ENCODE measurements at regions not wholly inside any gene's neighbourhood (a gene's known extent, or its start where the extent isn't known, plus 50 kb on each side); places are given as distances from the start of the nearest gene placed in this dataset.

DNA sequence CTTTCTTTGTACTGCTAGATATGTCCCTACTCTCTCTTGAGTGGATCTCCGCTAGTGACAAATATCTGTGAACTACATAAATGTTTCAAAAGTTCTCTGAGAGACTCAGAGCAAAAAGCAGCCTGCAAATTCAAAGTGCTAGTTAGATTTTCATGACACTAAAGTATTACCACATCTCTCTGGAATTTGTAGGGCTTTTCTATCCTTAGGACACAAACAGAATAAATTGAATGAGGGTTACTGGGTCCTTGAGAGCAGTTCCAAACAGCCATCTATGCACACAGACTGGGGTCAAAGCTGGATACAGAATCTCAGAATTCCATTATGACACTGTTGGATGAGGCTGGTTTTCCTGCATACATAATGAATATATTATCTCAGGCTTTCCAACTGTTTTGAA lies 953.2 kb downstream of the DIAPH3 start:
- no peaks in the 10 kb centered on the region for H3K27me3 ChIP-seq (ENCODE audit: insufficient read depth, low read length)
- no peak overlapping the region for H2AFZ ChIP-seq (ENCODE audit: low read depth, low read length)
- H3K27ac Mint-ChIP-seq (ENCODE audit: unreplicated experiment): no peak overlapping the region
- H3K79me2 ChIP-seq (ENCODE audit: insufficient read depth, low read length): no peaks in the 10 kb centered on the region
- H3K4me3 Mint-ChIP-seq (ENCODE audit: unreplicated experiment): no peak overlapping the region
- no peaks in the 10 kb centered on the region for H3K27me3 Mint-ChIP-seq (ENCODE audit: low read depth, unreplicated experiment)
- peak; percentile 22 for DNase-seq (ENCODE audit: low read depth)
- H3K4me2 ChIP-seq (ENCODE audit: low read length): no peak overlapping the region
- no peaks in the 10 kb centered on the region for H3K9me3 Mint-ChIP-seq (ENCODE audit: unreplicated experiment)
- no peaks in the 10 kb centered on the region for H3K4me1 ChIP-seq (ENCODE audit: insufficient read depth, low read length)
- no peak for FAIRE-seq
- H3K27ac ChIP-seq (ENCODE audit: low read depth, low read length): no peak overlapping the region
- no peak overlapping the region for H3K9ac ChIP-seq (ENCODE audit: low read length)
- H3K4me1 Mint-ChIP-seq (ENCODE audit: low read depth, unreplicated experiment): peaks cover 7% of the 10 kb centered on the region
- TF ChIP-seq, protein P1, sequence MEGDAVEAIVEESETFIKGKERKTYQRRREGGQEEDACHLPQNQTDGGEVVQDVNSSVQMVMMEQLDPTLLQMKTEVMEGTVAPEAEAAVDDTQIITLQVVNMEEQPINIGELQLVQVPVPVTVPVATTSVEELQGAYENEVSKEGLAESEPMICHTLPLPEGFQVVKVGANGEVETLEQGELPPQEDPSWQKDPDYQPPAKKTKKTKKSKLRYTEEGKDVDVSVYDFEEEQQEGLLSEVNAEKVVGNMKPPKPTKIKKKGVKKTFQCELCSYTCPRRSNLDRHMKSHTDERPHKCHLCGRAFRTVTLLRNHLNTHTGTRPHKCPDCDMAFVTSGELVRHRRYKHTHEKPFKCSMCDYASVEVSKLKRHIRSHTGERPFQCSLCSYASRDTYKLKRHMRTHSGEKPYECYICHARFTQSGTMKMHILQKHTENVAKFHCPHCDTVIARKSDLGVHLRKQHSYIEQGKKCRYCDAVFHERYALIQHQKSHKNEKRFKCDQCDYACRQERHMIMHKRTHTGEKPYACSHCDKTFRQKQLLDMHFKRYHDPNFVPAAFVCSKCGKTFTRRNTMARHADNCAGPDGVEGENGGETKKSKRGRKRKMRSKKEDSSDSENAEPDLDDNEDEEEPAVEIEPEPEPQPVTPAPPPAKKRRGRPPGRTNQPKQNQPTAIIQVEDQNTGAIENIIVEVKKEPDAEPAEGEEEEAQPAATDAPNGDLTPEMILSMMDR (IDR thresholded peaks at IDR 0.05; ENCODE audit: insufficient read depth, low read depth, low read length): no peak
- no peak for TF ChIP-seq EZH2 (IDR thresholded peaks at IDR 0.05; ENCODE audit: insufficient read depth, low read length)
- H3K36me3 ChIP-seq (ENCODE audit: insufficient read depth, low read length): no peaks in the 10 kb centered on the region
- no peaks in the 10 kb centered on the region for H3K36me3 Mint-ChIP-seq (ENCODE audit: low read depth, unreplicated experiment)
- H4K20me1 ChIP-seq (ENCODE audit: insufficient read depth, low read length): no peaks in the 10 kb centered on the region
- H3K4me3 ChIP-seq (ENCODE audit: insufficient read depth, low read depth, low read length): no peak overlapping the region
- H3K9me3 ChIP-seq (ENCODE audit: insufficient read depth, low read depth, low read length): no peaks in the 10 kb centered on the region

DNA sequence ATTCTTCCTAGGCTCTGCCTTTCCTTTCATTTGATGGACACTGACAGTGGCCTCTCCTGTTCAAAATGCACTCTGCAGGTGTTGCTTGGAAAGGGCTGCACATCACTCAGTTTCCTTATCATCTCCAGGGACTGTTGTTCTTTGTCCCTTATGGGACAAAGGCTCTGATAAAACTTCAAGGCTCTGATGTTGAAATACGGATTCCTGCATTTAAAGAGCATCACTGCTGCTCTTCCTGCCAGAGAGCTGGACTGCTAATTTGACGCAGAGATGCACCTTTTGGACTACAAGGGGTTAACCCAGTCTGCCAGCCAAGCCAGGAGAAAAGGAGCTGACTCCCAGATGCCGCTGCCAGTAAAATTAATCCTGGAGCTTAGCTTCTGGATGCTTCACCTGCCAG lies 952.1 kb downstream of the DIAPH3 start:
- Mint-ChIP-seq H3K4me1 (ENCODE audit: low read depth, unreplicated experiment) (peaks cover 7% of the 10 kb centered on the region), H3K36me3 (ENCODE audit: low read depth, unreplicated experiment) (no peaks in the 10 kb centered on the region), H3K9me3 (ENCODE audit: unreplicated experiment) (no peaks in the 10 kb centered on the region), H3K27me3 (ENCODE audit: low read depth, unreplicated experiment) (no peaks in the 10 kb centered on the region), H3K27ac (ENCODE audit: unreplicated experiment) (no peak overlapping the region), H3K4me3 (ENCODE audit: unreplicated experiment) (no peak overlapping the region)
- Histone ChIP-seq H3K36me3 (ENCODE audit: insufficient read depth, low read length) (no peaks in the 10 kb centered on the region), H3K9me3 (ENCODE audit: insufficient read depth, low read depth, low read length) (no peaks in the 10 kb centered on the region), H3K79me2 (ENCODE audit: insufficient read depth, low read length) (no peaks in the 10 kb centered on the region), H3K4me1 (ENCODE audit: insufficient read depth, low read length) (no peaks in the 10 kb centered on the region), H3K9ac (ENCODE audit: low read length) (no peak overlapping the region), H3K4me2 (ENCODE audit: low read length) (no peak overlapping the region), H3K4me3 (ENCODE audit: insufficient read depth, low read depth, low read length) (no peak overlapping the region), H4K20me1 (ENCODE audit: insufficient read depth, low read length) (no peaks in the 10 kb centered on the region), H2AFZ (ENCODE audit: low read depth, low read length) (no peak overlapping the region), H3K27ac (ENCODE audit: low read depth, low read length) (no peak overlapping the region), H3K27me3 (ENCODE audit: insufficient read depth, low read length) (no peaks in the 10 kb centered on the region)
- TF ChIP-seq EZH2 (IDR thresholded peaks at IDR 0.05; ENCODE audit: insufficient read depth, low read length): no peak
- TF ChIP-seq, protein P1 (IDR thresholded peaks at IDR 0.05; ENCODE audit: insufficient read depth, low read depth, low read length): no peak
- FAIRE-seq: no peak
- DNase-seq (ENCODE audit: low read depth): no peak

DNA sequence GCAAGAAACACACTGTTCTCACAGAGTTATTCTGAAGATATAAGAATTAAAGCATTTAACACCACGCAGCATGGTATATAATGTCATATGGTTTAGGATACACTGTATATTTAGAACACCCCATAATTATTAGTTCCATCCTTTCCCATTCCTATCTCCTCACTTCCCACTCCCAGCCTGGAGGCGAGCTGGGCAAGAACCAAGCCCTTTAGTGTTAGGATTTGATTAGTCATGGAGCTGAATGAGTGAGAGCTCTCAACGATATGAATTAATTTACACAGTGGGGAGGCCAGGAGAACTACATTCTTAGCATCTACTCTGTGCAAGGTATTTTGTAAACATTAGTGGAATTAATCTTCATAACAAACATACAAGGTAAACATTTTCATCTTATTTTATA lies 934.3 kb downstream of the DIAPH3 start:
- Mint-ChIP-seq H3K9me3 (ENCODE audit: unreplicated experiment) (peaks cover 4% of the 10 kb centered on the region), H3K4me1 (ENCODE audit: low read depth, unreplicated experiment) (no peaks in the 10 kb centered on the region), H3K27me3 (ENCODE audit: low read depth, unreplicated experiment) (peaks cover 2% of the 10 kb centered on the region), H3K36me3 (ENCODE audit: low read depth, unreplicated experiment) (no peaks in the 10 kb centered on the region), H3K27ac (ENCODE audit: unreplicated experiment) (no peak overlapping the region), H3K4me3 (ENCODE audit: unreplicated experiment) (no peak overlapping the region)
- no peaks in the 10 kb centered on the region for H3K79me2 ChIP-seq (ENCODE audit: insufficient read depth, low read length)
- FAIRE-seq (no peak), DNase-seq (ENCODE audit: low read depth) (no peak)
- no peaks in the 10 kb centered on the region for H3K36me3 ChIP-seq (ENCODE audit: insufficient read depth, low read length)
- H3K4me3 ChIP-seq (ENCODE audit: insufficient read depth, low read depth, low read length): no peak overlapping the region
- H3K27ac ChIP-seq (ENCODE audit: low read depth, low read length): no peak overlapping the region
- no peak overlapping the region for H3K9ac ChIP-seq (ENCODE audit: low read length)
- no peak overlapping the region for H3K4me2 ChIP-seq (ENCODE audit: low read length)
- no peaks in the 10 kb centered on the region for H4K20me1 ChIP-seq (ENCODE audit: insufficient read depth, low read length)
- no peak overlapping the region for H2AFZ ChIP-seq (ENCODE audit: low read depth, low read length)
- H3K4me1 ChIP-seq (ENCODE audit: insufficient read depth, low read length): no peaks in the 10 kb centered on the region
- no peaks in the 10 kb centered on the region for H3K9me3 ChIP-seq (ENCODE audit: insufficient read depth, low read depth, low read length)
- TF ChIP-seq, protein P1 (IDR thresholded peaks at IDR 0.05; ENCODE audit: insufficient read depth, low read depth, low read length): no peak
- no peak for TF ChIP-seq EZH2 (IDR thresholded peaks at IDR 0.05; ENCODE audit: insufficient read depth, low read length)
- no peaks in the 10 kb centered on the region for H3K27me3 ChIP-seq (ENCODE audit: insufficient read depth, low read length)
